ENCODE measurements at regions not wholly inside any gene's neighbourhood (a gene's known extent, or its start where the extent isn't known, plus 50 kb on each side); places are given as distances from the start of the nearest gene placed in this dataset.

- intact Hi-C loops (cut with DNase I): no loop called here
- ATAC-seq (no peak), DNase-seq (no peak)
- Histone ChIP-seq H3K9me3 (no peaks in the 10 kb centered on the region), H3K4me3 (no peak overlapping the region), H3K27me3 (no peaks in the 10 kb centered on the region), H3K27ac (no peak overlapping the region), H3K4me1 (no peaks in the 10 kb centered on the region), H3K36me3 (replicated peaks in 1 of 2; ENCODE audit: insufficient read depth in 1 of 2, low read depth in 2 of 2) (no peaks in the 10 kb centered on the region)
- 77 to 80% methylated on average over 6 of the region's 6 CpGs for WGBS, 2 donors
- TF ChIP-seq CTCF (IDR thresholded peaks at IDR 0.05) (no peak), POLR2A (IDR thresholded peaks at IDR 0.05) (no peak)
Observed at GRCh38 chr16:80263848-80264694, 276.7 kb upstream of the DYNLRB2 start.

DNA sequence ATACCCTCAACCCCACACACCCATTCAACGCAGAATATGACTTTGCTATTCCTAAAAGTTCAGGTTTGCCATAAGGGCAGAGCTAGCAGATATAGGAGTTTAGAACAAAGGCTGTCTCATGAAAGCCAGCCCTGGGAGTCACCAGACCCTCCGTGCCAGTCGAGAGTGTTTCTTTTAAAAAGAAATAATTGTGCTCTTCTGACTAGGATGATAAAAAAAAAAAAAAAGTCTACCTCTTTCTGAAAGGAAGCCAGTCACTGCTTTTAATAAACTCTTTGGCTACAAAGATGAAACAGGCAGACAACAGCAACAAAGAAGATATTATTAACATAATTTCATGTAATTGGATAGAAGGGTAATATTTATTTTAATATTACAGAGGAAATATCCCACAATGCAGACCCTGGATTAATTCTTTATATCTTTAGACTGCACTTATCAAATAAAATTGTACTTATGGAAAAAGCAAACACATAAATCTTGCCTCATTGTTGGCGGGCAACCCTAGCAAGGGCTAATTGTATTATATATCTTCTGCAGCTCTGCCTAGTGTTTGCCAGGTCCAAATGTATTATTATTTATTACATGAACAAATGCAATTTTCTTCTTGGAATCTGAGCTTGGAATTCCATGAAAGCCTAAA, 277.5 kb upstream of the DYNLRB2 start:
- TF ChIP-seq POLR2A (IDR thresholded peaks at IDR 0.05): no peak
- no peak for TF ChIP-seq CTCF (IDR thresholded peaks at IDR 0.05)
- H3K4me3 ChIP-seq: no peak overlapping the region
- intact Hi-C loops (cut with DNase I): no loop called here
- WGBS, 2 donors: 45 to 74% methylated on average over 4 of the region's 4 CpGs
- no peaks in the 10 kb centered on the region for H3K27me3 ChIP-seq
- H3K9me3 ChIP-seq: no peaks in the 10 kb centered on the region
- no peaks in the 10 kb centered on the region for H3K36me3 ChIP-seq (replicated peaks in 1 of 2; ENCODE audit: insufficient read depth in 1 of 2, low read depth in 2 of 2)
- DNase-seq (no peak), ATAC-seq (no peak)
- H3K4me1 ChIP-seq: no peaks in the 10 kb centered on the region
- no peak overlapping the region for H3K27ac ChIP-seq

DNA sequence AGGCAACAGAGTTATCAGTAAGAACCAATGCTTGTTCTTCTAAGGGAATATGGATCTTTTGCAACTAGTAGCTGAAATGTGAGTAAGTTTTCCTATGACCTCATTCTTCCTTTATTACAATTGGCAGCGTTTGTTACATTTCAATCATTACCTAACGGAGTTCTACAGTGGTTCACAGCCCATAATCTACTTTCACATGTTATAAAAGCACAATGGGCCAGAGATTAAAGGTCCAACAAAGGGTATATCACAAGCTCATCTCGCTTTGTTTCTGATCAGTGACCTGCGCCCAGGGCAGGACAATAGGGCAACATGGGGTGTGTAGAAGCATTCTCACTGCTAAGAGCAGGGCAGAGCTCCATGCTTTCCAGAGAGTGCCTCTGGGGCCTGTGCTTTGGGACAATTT, 279.9 kb upstream of the DYNLRB2 start:
- Histone ChIP-seq H3K36me3 (replicated peaks in 1 of 2; ENCODE audit: insufficient read depth in 1 of 2, low read depth in 2 of 2) (no peaks in the 10 kb centered on the region), H3K9me3 (no peaks in the 10 kb centered on the region), H3K27me3 (no peaks in the 10 kb centered on the region), H3K4me3 (no peak overlapping the region), H3K27ac (no peak overlapping the region), H3K4me1 (no peaks in the 10 kb centered on the region)
- TF ChIP-seq CTCF (IDR thresholded peaks at IDR 0.05) (no peak), POLR2A (IDR thresholded peaks at IDR 0.05) (no peak)
- intact Hi-C loops (cut with DNase I): no loop called here
- ATAC-seq: no peak
- no peak for DNase-seq
- WGBS, 2 donors: 55 to 60% methylated on average over 4 of the region's 4 CpGs

GRCh38 chr16:80259290-80259805, 281.4 kb upstream of the DYNLRB2 start:
- H3K36me3 ChIP-seq (replicated peaks in 1 of 2; ENCODE audit: insufficient read depth in 1 of 2, low read depth in 2 of 2): no peaks in the 10 kb centered on the region
- no peak for ATAC-seq
- no peaks in the 10 kb centered on the region for H3K9me3 ChIP-seq
- TF ChIP-seq CTCF (IDR thresholded peaks at IDR 0.05): no peak
- TF ChIP-seq POLR2A (IDR thresholded peaks at IDR 0.05): no peak
- intact Hi-C loops (cut with DNase I): no loop called here
- no peaks in the 10 kb centered on the region for H3K4me1 ChIP-seq
- H3K27ac ChIP-seq: no peak overlapping the region
- H3K4me3 ChIP-seq: no peak overlapping the region
- no peak for DNase-seq
- WGBS, 2 donors: 70 to 74% methylated on average over 6 of the region's 6 CpGs
- no peaks in the 10 kb centered on the region for H3K27me3 ChIP-seq
